Caco-2 (cell line): ENCODE measurements at regions not wholly inside any gene's neighbourhood (a gene's known extent, or its start where the extent isn't known, plus 50 kb on each side); places are given as distances from the start of the nearest gene placed in this dataset.
"Not testable (repeated sequence)": the region's sequence is repeated elsewhere in the genome, so short reads cannot be mapped to it uniquely, and the experiment has no call there.

ENCODE experiments used
- BruUV-seq: library from RNA; stranded (reverse); fragments of 400-500 nt; replicated peaks from 2 replicates; lab custom pipeline; 2021; lab: Mats Ljungman, UMichigan
- CTCF ChIA-PET: fragments of 300-600 bp; sonication (Branson Sonifier 250); formaldehyde crosslinking; loops from one replicate; lab custom pipeline; 2022; ENCODE audit warnings: antibody characterized with exemption; lab: Charles Lee
- POLR2A ChIA-PET: fragments of 300-600 bp; sonication (Branson Sonifier 250); formaldehyde crosslinking; loops from one replicate; lab custom pipeline; 2022; ENCODE audit warnings: antibody characterized with exemption; lab: Charles Lee
- DNase-seq, 2 experiments: peaks; one replicate each; pipeline versions ENCODE4 v3.0.0 to v3.0.0-alpha.2; 2020 to 2022
- H3K27me3 ChIP-seq: replicated peaks from 2 replicates; pipeline ENCODE4 v1.6.0; 2011; ENCODE audit warnings: low read length; ENCODE audit not compliant: control insufficient read depth, insufficient read depth
- H3K36me3 ChIP-seq: 2 replicates; pipeline ENCODE4 v1.5.1; 2011; ENCODE audit warnings: low read length; ENCODE audit not compliant: control insufficient read depth, insufficient read depth
- H3K4me1 ChIP-seq: fragments of 250-450 bp; sonication (Bioruptor Pico); 2 replicates; pipeline ENCODE4 v1.5.1; 2020; ENCODE audit warnings: mild to moderate bottlenecking
- H3K4me3 ChIP-seq: 2 replicates; pipeline ENCODE4 v1.5.1; 2011; ENCODE audit warnings: low read depth, mild to moderate bottlenecking, control low read depth, low read length
- H3K9me3 ChIP-seq: fragments of 250-450 bp; sonication (Bioruptor Pico); 2 replicates; pipeline ENCODE4 v1.5.1; 2020; ENCODE audit warnings: mild to moderate bottlenecking, moderate library complexity
- H3K27ac Mint-ChIP-seq: one replicate; pipeline ENCODE4 v1.8.0; 2022; ENCODE audit warnings: mixed read lengths; ENCODE audit not compliant: unreplicated experiment
- H3K27me3 Mint-ChIP-seq: one replicate; pipeline ENCODE4 v1.8.0; 2022; ENCODE audit warnings: mixed read lengths; ENCODE audit not compliant: insufficient read depth, unreplicated experiment
- H3K36me3 Mint-ChIP-seq: one replicate; pipeline ENCODE4 v1.8.0; 2022; ENCODE audit warnings: mild to moderate bottlenecking, mixed read lengths; ENCODE audit not compliant: insufficient read depth, unreplicated experiment
- H3K4me1 Mint-ChIP-seq: one replicate; pipeline ENCODE4 v1.8.0; 2022; ENCODE audit warnings: low read depth, mixed read lengths; ENCODE audit not compliant: unreplicated experiment
- H3K4me3 Mint-ChIP-seq: one replicate; pipeline ENCODE4 v1.8.0; 2022; ENCODE audit warnings: mild to moderate bottlenecking, moderate library complexity, mixed read lengths; ENCODE audit not compliant: unreplicated experiment
- H3K9me3 Mint-ChIP-seq: one replicate; pipeline ENCODE4 v1.8.0; 2022; ENCODE audit warnings: mixed read lengths; ENCODE audit not compliant: unreplicated experiment
- intact Hi-C: fragments of 100-400 bp; cut with micrococcal nuclease; formaldehyde crosslinking; loops from one replicate; pipeline ENCODE4 v1.10.0; 2022; ENCODE audit not compliant: unreplicated experiment
- TF ChIP-seq, protein P1 (sequence below), 2 experiments: fragments of 200-600 bp in 1 of 2; IDR thresholded peaks; 1 replicate in 1 of 2; 2 replicates in 1 of 2; pipeline versions ENCODE4 v1.5.1 to v1.8.0; 2011 to 2022; ENCODE audit warnings: antibody characterized with exemption in 1 of 2, control low read depth in 1 of 2, inconsistent platforms in 1 of 2, low read depth in 1 of 2, low read length in 1 of 2, mild to moderate bottlenecking in 1 of 2, moderate library complexity in 1 of 2; ENCODE audit not compliant: insufficient read depth in 1 of 2, severe bottlenecking in 1 of 2, unreplicated experiment in 1 of 2

DNA sequence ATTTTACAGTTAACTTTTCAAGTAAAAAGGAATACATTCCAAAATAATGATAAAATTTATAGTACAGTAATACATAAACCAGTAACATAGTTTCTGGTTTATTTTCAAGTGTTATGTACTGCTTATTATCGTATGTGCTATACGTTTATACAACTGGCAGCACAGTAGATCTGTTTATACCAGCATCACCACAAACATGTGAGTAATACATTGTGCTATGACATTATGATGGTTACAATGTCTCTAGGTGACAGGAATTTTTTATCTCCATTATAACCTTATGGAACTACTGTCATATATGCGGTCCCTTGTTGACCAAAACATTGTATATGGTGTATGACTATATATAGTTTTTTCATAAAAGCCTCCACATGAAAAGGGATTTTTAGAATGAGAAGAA, 256.9 kb downstream of the ANKRD50 start:
- no peak overlapping the region for H3K4me3 Mint-ChIP-seq

GRCh38 chr4:124459196-124459940, 253.2 kb downstream of the ANKRD50 start:
- DNase-seq, result no peak
- intact Hi-C loops, result no loop called here
- Histone ChIP-seq H3K4me3 (no peak overlapping the region), H3K36me3 (no peaks in the 10 kb centered on the region), H3K9me3 (peaks cover 7% of the 10 kb centered on the region), H3K27me3 (no peaks in the 10 kb centered on the region), H3K4me1 (no peaks in the 10 kb centered on the region)
- no TSS peak for BruUV-seq
- CTCF ChIA-PET, result no interaction called here
- H3K27me3 Mint-ChIP-seq, result no peaks in the 10 kb centered on the region
- H3K27ac Mint-ChIP-seq, result no peak overlapping the region
- POLR2A ChIA-PET, result no interaction called here
- no peak overlapping the region for H3K4me3 Mint-ChIP-seq
- H3K36me3 Mint-ChIP-seq, result no peaks in the 10 kb centered on the region
- H3K9me3 Mint-ChIP-seq, result peaks cover 21% of the 10 kb centered on the region
- TF ChIP-seq, protein P1, sequence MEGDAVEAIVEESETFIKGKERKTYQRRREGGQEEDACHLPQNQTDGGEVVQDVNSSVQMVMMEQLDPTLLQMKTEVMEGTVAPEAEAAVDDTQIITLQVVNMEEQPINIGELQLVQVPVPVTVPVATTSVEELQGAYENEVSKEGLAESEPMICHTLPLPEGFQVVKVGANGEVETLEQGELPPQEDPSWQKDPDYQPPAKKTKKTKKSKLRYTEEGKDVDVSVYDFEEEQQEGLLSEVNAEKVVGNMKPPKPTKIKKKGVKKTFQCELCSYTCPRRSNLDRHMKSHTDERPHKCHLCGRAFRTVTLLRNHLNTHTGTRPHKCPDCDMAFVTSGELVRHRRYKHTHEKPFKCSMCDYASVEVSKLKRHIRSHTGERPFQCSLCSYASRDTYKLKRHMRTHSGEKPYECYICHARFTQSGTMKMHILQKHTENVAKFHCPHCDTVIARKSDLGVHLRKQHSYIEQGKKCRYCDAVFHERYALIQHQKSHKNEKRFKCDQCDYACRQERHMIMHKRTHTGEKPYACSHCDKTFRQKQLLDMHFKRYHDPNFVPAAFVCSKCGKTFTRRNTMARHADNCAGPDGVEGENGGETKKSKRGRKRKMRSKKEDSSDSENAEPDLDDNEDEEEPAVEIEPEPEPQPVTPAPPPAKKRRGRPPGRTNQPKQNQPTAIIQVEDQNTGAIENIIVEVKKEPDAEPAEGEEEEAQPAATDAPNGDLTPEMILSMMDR (IDR thresholded peaks at IDR 0.05; ENCODE audit: insufficient read depth in 1 of 2, low read depth in 1 of 2, low read length in 1 of 2, severe bottlenecking in 1 of 2, unreplicated experiment in 1 of 2), result no peak
- no peaks in the 10 kb centered on the region for H3K4me1 Mint-ChIP-seq

More for the DNA sequence above, 256.9 kb downstream of the ANKRD50 start:
- no peaks in the 10 kb centered on the region for H3K4me1 Mint-ChIP-seq
- Histone ChIP-seq H3K4me1 (no peaks in the 10 kb centered on the region), H3K27me3 (no peaks in the 10 kb centered on the region), H3K9me3 (no peaks in the 10 kb centered on the region), H3K4me3 (no peak overlapping the region), H3K36me3 (no peaks in the 10 kb centered on the region)
- intact Hi-C loops, result no loop called here
- H3K27ac Mint-ChIP-seq, result no peak overlapping the region
- BruUV-seq, result no TSS peak
- no peaks in the 10 kb centered on the region for H3K9me3 Mint-ChIP-seq
- CTCF ChIA-PET, result no interaction called here
- H3K36me3 Mint-ChIP-seq, result no peaks in the 10 kb centered on the region
- TF ChIP-seq, protein P1 (IDR thresholded peaks at IDR 0.05; ENCODE audit: insufficient read depth in 1 of 2, low read depth in 1 of 2, low read length in 1 of 2, severe bottlenecking in 1 of 2, unreplicated experiment in 1 of 2), result no peak
- H3K27me3 Mint-ChIP-seq, result no peaks in the 10 kb centered on the region
- no peak for DNase-seq
- POLR2A ChIA-PET, result no interaction called here

DNA sequence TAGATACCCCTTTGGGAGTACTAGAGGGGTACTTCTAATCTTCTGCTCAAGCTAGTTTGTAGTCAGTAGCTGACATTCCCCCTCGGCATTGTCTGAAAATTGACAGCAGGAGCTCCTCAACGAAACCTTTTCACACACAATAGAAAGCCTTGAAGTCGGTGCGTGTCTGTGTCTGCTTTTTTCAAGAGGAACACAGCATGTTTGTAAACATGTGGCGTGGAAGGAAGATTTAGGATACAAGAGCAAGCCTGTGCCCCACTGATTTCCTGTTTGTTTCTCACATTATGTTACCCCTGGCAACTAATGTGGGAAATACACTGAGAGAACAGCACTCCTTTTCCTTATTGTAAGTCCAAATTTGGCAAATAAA, 252.6 kb downstream of the ANKRD50 start:
- no peaks in the 10 kb centered on the region for H3K27me3 ChIP-seq
- H3K9me3 ChIP-seq, result peaks cover 7% of the 10 kb centered on the region
- no peak overlapping the region for H3K4me3 Mint-ChIP-seq
- no peaks in the 10 kb centered on the region for H3K36me3 ChIP-seq
- TF ChIP-seq, protein P1 (IDR thresholded peaks at IDR 0.05; ENCODE audit: insufficient read depth in 1 of 2, low read depth in 1 of 2, low read length in 1 of 2, severe bottlenecking in 1 of 2, unreplicated experiment in 1 of 2), result no peak
- H3K4me1 Mint-ChIP-seq, result no peaks in the 10 kb centered on the region
- DNase-seq, result no peak
- CTCF ChIA-PET, result no interaction called here
- no peaks in the 10 kb centered on the region for H3K36me3 Mint-ChIP-seq
- no peaks in the 10 kb centered on the region for H3K27me3 Mint-ChIP-seq
- intact Hi-C loops, result no loop called here
- no TSS peak for BruUV-seq
- no peaks in the 10 kb centered on the region for H3K4me1 ChIP-seq
- H3K9me3 Mint-ChIP-seq, result peaks cover 21% of the 10 kb centered on the region
- POLR2A ChIA-PET, result no interaction called here
- H3K4me3 ChIP-seq, result no peak overlapping the region
- H3K27ac Mint-ChIP-seq, result no peak overlapping the region

DNA sequence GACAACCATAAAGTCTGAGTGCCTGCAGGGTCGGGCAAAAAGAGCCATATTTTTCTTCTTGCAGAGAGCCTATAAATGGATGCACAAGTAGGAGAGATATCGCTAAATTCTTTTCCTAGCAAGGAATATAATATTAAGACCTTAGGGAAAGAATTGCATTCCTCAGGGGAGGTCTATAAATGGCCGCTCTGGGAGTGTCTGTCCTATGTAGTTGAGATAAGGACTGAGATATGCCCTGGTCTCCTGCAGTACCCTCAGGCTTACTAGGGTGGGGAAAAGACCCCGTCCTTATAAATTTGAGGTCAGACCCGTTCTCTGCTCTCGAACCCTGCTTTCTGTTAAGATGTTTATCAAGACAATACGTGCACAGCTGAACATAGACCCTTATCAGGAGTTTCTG, 250.9 kb downstream of the ANKRD50 start:
- H3K27me3 ChIP-seq, H3K36me3 ChIP-seq, H3K4me1 Mint-ChIP-seq, BruUV-seq, H3K4me1 ChIP-seq, CTCF ChIA-PET, H3K27me3 Mint-ChIP-seq, H3K4me3 ChIP-seq, H3K9me3 ChIP-seq, H3K36me3 Mint-ChIP-seq, H3K4me3 Mint-ChIP-seq, POLR2A ChIA-PET, intact Hi-C loops, H3K27ac Mint-ChIP-seq: not testable (repeated sequence)
- peak in 1 of 2 experiments; percentile 23 for DNase-seq
- peaks cover 21% of the 10 kb centered on the region for H3K9me3 Mint-ChIP-seq
